Activated CD4-positive, alpha-beta T cell treated with anti-CD3 and anti-CD28 coated beads, Interleukin-2, amount 50 U/mL, for 48 hours (primary cell): ENCODE measurements at regions not wholly inside any gene's neighbourhood (a gene's known extent, or its start where the extent isn't known, plus 50 kb on each side); places are given as distances from the start of the nearest gene placed in this dataset.

Experiments
- DNase-seq, 2 experiments: peaks; one replicate each; pipeline ENCODE4 v3.0.0-alpha.2; 2020

- no peak for DNase-seq
These were observed 330.8 kb upstream of the SPRY2 start for GRCh38 chr13:80671773-80672172.

- DNase-seq, result no peak
These were observed 328.2 kb upstream of the SPRY2 start for GRCh38 chr13:80669112-80669511.

GRCh38 chr13:80668452-80668851 is 327.5 kb upstream of the SPRY2 start:
- DNase-seq, result no peak

- no peak for DNase-seq
These were observed 326.0 kb upstream of the SPRY2 start for GRCh38 chr13:80666782-80667552.

GRCh38 chr13:80665792-80666333 is 324.9 kb upstream of the SPRY2 start:
- no peak for DNase-seq

GRCh38 chr13:80664950-80665349 is 324.0 kb upstream of the SPRY2 start:
- DNase-seq, result no peak

GRCh38 chr13:80663788-80664187 is 322.9 kb upstream of the SPRY2 start:
- DNase-seq, result no peak

- no peak for DNase-seq
These were observed 317.8 kb upstream of the SPRY2 start for GRCh38 chr13:80658705-80659104.

GRCh38 chr13:80656512-80656904 is 315.6 kb upstream of the SPRY2 start:
- no peak for DNase-seq

- DNase-seq, result no peak
These were observed 315.0 kb upstream of the SPRY2 start for GRCh38 chr13:80655778-80656511.

- DNase-seq, result no peak
These were observed 313.8 kb upstream of the SPRY2 start for GRCh38 chr13:80654638-80655249.

GRCh38 chr13:80649274-80649673 is 308.3 kb upstream of the SPRY2 start:
- DNase-seq, result no peak

GRCh38 chr13:80642641-80643040 is 301.7 kb upstream of the SPRY2 start:
- DNase-seq, result no peak

- DNase-seq, result no peak
These were observed 292.3 kb upstream of the SPRY2 start for GRCh38 chr13:80633251-80633650.

- DNase-seq, result no peak
These were observed 289.8 kb upstream of the SPRY2 start for GRCh38 chr13:80630685-80631121.

- no peak for DNase-seq
These were observed 277.9 kb upstream of the SPRY2 start for GRCh38 chr13:80618781-80619180.

- DNase-seq, result no peak
These were observed 271.9 kb upstream of the SPRY2 start for GRCh38 chr13:80612804-80613203.

GRCh38 chr13:80611310-80611709 is 270.4 kb upstream of the SPRY2 start:
- no peak for DNase-seq

GRCh38 chr13:80605716-80606115 is 264.8 kb upstream of the SPRY2 start:
- no peak for DNase-seq

GRCh38 chr13:80605011-80605410 is 264.1 kb upstream of the SPRY2 start:
- no peak for DNase-seq

GRCh38 chr13:80604098-80604497 is 263.2 kb upstream of the SPRY2 start:
- no peak for DNase-seq

GRCh38 chr13:80603351-80603750 is 262.4 kb upstream of the SPRY2 start:
- no peak for DNase-seq

GRCh38 chr13:80599765-80600164 is 258.8 kb upstream of the SPRY2 start:
- DNase-seq, result no peak

- DNase-seq, result no peak
These were observed 257.3 kb upstream of the SPRY2 start for GRCh38 chr13:80598189-80598588.
